GM19463 (cell line): ENCODE measurements at regions not wholly inside any gene's neighbourhood (a gene's known extent, or its start where the extent isn't known, plus 50 kb on each side); places are given as distances from the start of the nearest gene placed in this dataset.
"Not testable (repeated sequence)": the region's sequence is repeated elsewhere in the genome, so short reads cannot be mapped to it uniquely, and the experiment has no call there.

Source experiments
- ATAC-seq: cut with Tn5 transposase; IDR thresholded peaks from one replicate; pipeline ENCODE4 v1.9.1; 2021; ENCODE audit warnings: mild to moderate bottlenecking, moderate library complexity; ENCODE audit not compliant: unreplicated experiment

DNA sequence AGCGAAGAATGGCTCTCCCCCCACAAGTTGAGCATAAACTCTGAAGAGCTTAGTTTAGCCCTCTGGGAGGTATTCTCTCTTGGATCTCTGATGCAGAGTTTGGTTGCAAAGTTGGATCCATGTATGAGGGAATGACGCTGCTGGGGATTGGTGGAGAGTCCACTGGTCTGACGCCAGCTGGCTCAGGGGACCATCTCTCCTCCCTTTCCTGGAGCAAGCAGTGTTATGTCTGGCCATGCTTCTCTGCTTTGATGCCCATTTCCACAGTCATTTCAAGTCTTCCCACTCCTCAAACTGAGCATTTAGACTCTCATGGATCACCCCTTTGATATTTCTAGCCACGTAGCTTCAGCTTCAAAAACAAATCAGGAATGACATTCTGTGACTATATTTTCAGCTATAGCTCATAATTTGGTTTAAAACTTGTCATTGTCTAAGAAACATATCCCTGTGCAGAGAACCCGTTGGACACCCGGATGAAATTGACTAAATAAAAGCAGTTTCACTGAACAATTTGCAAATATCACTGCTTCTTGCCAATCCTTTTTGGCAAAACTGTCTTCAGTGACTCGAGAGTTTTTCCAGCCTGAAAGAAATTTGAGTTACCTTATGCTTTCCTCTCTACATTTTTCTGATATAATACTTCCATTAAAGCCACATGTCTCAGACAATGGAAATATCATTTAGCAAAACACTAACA lies 193.4 kb upstream of the CDH11 start:
- ATAC-seq, result no peak

DNA sequence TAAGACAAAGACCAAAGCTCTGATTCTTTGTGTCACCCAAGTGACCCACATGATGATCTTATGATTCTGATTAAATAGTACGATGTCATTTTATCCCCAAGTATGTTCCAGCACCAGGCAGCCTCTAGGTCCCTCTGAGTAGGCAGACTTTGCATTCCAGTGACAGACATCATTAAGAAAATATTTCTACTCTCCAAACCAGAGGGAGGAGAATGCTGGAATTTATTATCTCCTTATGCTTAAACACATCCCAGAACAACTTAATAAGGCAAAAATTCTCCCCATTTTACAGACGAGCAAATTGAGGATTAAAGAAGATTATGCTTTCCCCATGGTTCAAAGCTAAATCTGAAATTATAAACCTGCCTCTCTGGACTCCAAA lies 192.8 kb upstream of the CDH11 start:
- no peak for ATAC-seq

DNA sequence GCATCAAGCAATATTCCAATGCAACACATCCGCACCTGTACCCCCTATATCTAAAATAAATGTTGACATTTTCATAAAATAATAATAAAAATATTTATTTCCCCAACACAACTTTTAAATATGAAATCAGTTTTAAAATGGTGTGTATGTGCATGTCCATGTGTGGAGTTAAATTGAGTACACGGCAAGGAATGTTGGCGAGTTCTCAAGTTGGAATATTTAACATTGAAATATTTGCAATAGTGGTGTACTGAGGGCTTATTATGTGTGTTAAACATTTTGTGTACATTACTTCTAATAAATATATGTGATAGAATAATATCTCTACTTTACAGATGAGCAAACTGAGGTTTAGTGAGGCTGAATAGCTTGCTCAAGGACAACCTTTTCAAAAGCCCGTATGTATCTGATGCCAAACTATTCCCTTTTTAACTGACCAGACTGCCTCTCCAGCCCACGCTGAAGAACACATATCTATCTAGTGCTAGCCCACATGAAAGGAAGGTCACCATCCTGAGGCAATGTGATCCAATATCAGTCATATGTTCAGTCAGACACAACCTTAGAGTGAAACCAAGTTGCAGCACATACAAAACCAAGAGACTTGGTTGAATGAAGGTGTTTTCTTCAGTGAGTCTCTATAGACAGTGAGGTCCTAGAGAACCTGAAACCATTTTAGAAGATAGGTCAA lies 192.2 kb upstream of the CDH11 start:
- ATAC-seq, result no peak

DNA sequence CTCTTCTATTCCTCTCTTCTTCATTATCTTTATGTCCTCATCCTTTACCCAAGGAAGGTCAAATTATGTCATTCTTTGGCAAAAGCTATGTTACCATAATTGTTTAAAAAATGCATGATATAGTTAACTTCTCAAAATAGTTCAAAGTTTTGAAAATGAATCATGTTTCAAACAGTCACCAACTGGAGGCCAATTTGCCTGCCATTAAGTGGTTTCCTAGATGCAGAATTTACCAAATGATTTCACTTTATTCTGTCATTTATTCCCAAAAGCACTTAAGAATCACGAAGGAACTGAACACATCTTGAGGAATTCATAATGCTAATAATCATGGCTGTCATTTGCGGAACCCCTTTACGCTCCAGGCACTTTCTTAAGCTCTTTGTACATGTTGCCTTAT lies 190.9 kb upstream of the CDH11 start:
- ATAC-seq, result no peak

DNA sequence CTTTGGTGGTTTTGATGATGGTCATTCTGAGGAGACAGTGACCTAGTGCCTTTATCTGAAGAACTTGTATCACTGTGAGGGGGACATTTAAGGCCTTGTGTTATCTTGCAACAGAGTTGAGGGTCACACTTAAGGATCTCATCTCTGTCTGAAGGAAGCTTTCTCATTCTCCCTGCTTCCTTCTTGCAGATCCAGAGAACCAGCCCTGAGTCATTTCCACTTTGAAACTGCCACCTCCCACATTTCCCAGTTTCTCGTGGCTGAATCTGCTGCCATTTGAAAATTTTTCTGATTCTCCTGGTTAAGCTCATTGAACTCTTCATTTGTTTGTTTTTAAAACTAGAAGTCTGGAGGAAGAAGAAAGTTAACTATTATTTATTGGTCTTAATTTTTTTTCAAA lies 190.2 kb upstream of the CDH11 start:
- ATAC-seq, result no peak

DNA sequence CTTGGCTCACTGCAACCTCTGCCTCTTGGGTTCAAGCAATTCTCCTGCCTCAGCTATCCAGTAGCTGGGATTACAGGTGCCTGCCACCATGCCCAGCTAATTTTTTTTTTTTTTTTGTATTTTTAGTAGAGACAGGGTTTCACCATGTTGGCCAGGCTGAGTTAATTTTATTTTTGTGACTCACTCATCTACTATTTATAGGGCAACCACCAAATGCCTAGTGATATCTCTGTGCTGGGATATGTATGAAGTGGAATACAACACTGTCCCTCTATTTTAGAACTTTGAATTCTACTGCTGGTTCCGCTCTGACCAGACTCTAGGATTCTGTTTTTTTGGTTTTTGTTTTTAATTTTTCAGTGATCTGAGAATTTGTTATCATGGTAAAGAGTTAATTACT lies 188.6 kb upstream of the CDH11 start:
- ATAC-seq, result not testable (repeated sequence)

DNA sequence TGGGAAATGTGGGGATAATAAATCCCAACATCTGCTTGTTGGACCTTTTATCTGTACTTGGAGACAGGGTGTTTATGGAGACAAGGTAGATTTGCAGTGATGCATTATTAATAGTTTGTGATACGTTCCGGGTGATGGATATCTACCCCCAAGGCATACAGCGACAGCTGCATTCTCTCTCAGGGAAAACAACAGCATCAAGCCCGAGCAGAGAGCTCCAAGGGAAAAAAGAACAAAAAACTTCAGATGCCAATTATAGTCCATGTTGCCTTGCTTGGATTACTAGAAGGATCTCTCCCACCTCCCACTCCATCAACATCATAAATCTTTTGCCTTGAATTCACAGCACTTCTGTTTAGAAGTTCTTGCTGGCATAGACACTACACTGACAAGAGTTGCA lies 187.5 kb upstream of the CDH11 start:
- ATAC-seq, result no peak

DNA sequence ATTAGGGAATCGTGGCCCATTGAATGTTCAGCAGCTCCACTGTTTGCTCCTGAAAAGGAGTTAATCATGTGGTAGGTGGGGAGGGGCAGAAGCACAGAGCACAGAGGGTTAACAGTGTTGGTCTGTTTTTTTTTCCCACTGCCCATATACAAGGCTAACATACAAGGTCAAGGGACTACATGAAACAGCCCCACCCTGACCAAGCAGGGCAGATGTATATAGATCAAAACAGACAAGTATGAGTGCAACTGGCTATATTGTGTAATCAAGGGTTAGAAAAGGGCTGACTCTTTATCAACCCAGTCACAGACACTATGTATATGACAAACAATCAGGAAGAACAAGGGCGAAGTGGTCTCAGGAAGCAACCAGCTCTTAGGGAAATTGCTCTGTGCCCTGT lies 186.6 kb upstream of the CDH11 start:
- ATAC-seq, result no peak

DNA sequence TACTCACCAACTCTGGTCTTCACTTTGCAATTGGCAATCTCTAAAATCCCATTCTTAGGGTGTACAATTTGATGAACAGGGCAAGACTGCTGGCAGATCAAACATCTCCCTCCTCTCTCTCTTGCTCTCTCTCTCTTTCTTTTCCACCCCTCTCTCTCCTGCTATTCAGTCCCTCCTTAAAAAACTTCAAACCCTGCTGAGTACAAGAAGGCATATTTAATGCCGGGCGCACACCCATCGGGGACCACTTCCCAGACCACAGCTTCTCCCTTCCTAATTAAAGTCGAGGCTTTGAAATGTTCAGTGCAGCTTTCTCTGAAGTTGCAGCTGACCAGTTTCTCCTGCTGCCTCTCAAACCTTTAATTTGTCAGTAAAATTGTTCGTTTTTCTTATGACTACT lies 185.4 kb upstream of the CDH11 start:
- no peak for ATAC-seq

DNA sequence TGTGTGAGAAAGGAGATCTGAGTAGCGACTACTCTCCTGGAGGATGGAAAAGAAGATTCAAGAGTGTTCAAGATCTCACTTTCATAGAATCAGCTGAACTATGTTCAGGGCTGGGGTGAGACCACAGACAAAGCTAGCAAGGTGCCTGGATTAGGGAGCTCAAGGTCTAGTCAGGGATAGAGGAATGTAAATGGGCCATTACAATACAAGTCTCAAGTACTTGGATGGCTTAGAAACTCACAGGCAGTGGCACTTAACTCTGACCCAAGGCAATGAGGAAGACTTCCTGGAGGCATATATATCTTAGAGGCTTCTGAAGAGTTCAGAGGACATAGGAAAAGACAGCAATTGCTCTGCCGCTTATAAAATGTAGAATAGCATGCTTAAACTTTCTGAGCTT lies 184.9 kb upstream of the CDH11 start:
- ATAC-seq, result no peak

DNA sequence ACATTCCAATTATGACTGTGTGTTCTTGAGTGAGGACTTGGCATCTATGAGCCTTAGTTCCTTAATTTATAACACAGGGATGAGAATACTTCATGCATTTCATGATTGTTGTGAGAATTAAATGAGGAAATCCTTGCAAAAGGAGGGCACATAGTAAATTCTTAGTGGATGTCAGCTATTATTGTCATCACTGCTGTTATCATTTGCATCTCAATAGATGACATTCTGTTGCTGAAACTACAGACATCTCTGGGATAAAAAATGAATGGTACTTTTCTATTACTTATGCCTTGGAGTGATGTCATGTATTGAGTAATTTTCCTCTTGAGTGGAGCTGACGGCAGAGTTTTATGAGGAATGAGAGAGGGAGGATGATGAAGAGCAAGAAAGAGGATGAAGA lies 184.4 kb upstream of the CDH11 start:
- no peak for ATAC-seq

DNA sequence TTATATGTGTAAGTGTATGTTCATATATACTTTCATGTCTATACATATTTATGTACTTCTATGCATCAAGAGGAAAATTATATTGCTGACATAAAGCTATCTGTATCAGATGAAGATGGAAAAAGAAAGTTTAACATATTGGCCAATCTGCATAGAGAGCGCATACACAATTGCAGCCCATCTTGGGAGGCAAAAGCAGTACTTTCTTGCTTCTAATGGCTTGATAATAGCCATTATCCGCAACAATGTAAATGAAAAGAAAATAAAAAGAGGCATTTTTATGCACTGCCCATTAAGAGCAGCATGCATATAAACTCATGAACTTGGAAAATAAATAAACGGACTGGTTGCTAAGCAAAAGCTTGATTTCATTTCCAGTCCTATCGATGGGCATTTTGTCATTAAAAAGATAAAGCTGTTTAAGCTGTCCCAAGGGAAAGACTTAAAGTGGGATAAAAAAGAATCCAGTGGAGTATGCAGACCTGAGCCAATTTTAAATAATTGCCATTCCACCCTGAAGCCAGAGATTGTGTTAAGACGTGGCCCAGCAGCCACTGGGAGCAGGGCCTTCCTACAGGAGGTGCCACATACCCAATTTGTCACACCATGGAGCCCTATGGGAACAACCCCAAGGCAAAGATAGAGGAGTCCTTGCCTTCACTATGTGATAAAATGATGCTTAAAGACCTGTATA lies 183.6 kb upstream of the CDH11 start:
- no peak for ATAC-seq

DNA sequence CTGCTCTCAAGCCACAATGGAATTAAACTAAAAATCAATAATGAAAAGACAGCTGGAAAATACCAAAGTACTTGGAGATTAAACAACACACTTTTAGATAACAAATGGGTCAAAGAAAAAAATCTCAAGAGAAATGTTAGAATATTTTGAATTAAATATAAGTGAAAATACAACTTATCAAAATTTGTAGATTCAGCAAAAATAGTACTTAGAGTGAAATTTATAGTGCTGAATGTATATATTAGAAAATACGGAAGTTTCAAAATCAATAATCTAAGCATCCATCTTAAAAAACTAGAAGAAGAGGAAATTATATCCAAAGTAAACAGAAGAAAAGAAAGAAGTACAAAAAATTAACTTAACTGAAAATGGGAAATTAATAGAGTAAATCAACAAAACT lies 179.2 kb upstream of the CDH11 start:
- no peak for ATAC-seq

DNA sequence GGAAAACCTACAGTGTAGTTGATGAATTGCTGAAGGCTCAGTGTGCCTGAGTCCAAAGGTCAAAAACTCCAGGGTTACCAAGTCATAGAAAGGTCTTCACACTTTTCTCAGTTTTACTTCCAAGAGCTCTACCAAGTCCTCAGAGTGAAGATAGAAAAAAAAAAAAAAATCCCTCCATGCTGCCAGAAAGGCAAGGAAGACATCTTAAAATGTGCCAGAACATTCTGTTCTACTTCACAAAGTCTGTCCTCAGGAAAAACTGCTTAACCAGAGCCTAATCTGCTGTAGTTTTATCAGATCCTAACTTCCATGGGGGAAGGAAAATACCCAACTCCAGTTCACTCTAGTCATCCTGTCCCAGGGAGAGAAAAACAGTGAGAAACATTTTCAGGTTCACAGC lies 175.6 kb upstream of the CDH11 start:
- no peak for ATAC-seq

DNA sequence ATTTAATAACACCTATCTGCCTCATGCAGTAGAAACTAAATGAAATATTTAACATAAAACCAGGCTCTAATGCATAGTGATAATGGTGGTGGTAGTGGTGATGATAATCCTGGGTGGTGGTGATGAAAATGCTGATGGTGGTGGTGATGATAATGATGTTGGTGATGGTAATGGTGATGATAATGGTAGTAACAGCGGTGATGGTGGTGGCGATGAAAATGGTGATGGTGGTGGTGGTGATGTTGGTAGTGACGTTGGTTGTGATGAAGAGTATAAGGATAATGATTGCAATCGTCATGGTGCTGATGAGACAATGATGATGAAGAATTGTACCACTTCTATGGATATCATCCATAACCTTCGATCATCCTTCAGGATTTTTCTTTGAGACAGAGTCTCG lies 173.7 kb upstream of the CDH11 start:
- ATAC-seq, result no peak

DNA sequence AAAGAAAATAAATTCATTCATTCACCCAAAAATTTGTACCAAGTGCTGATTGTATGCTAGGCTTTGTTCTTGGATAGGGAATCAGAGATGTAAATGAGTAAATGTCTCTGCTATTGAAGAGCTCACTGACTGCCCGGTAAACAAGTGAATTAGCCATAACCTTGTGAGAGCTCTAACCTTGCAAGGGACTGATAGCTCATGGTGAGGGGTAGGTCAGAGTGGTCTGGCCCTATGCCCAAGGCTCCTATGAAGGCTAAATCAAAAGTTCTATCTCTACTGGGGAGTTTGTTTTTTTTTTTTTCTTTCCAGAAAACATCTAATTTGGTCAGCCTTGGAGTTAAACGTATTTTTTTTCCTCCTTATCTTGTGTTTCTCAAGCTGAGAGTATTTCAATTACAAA lies 172.8 kb upstream of the CDH11 start:
- ATAC-seq, result no peak

DNA sequence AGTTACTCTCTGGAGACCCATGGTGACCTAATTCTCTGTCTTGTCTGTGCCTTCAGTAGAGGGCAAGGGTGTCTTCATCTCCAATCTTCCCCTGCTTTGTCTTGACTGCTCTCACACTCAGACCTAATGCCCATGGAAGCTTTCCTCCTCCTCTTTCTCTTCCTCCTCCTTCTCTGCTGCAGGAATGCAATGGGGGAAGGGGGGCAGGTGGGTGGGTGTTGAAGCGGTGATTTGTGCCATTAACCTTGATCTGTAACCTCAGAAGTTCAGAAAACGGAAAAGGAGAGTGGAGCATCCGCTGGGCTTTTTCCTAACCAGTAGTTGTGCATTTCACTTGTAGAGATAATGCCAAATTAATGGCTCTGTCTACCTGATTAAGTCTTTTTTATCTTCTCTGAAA lies 172.3 kb upstream of the CDH11 start:
- no peak for ATAC-seq

DNA sequence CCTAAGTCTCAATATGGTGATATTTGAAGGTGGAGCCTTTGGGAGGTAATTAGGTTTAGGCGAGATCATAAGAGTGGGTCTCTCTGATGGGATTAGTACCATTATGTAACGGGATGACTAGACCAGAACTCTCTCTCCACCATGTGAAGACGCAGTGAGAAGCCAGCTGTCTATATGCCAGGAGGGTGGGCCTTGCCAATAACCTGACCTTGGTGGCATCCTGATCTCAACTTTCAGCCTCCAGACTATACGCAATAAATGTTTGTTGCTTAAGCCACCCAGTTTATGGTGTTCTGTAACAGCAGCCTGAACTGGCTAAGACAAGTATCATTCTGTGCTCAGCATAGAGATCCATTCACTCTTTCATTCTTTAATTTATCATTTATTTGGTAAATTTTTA lies 167.2 kb upstream of the CDH11 start:
- ATAC-seq, result no peak

DNA sequence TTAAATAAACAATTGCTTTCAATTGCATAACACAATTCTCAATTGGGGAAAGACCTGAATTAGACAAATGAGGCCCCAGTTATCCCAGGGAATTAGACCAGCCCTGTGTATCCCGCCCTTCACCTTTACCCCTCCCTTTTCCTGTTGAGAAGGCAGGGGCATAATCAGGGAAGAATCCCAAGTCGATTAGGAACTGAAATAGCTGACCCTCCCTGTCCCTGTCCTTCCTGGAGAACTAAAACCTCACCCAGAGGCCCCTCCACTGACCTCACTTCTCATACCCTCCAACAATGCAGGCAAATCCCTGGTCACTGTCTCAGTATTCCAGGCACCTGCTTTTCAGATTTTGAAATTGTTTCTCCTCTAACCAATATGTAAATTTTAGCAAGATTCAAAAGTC lies 165.4 kb upstream of the CDH11 start:
- no peak for ATAC-seq

DNA sequence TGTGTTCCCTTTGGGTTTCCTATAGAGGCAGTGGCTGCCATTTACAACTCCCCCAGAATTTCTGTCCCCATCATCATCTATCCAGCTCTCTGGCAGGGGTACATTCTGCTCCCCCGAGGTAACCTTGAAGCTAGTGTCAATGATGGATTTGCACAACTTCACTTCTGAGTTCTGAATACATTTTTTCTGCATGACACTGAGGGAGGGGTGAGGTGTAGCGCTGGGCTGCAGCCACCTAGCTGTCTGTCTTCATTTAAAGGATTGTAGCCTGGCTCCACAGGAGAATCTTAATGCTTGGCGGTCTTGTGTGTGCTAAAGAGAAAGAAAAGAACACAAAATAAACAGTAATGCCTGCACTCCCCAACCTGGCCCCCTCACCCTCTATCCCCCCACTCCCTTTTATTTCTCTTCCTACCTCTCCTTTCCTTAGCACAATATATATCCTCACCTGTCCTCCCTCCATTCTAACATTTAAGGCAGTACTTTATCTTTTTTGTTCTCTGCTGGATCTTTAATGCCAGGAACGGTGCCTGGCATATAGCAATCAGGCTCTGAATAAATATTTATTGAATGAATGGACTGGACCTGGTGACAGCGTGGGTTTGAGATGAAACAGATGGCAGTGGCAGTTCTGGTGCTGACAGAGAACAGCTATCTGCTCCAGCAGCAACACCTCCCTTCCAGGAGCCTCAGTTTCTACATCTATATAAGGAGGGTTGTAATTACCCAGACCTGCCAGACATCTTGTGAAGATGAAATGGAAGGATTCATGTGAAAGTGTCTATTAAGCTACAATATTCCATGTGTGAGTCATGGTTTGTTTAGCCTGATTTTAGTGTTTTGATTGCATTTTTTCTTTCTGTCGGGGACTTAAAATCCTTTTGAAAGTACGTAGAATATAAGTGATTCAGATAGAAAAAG lies 163.5 kb upstream of the CDH11 start:
- no peak for ATAC-seq

DNA sequence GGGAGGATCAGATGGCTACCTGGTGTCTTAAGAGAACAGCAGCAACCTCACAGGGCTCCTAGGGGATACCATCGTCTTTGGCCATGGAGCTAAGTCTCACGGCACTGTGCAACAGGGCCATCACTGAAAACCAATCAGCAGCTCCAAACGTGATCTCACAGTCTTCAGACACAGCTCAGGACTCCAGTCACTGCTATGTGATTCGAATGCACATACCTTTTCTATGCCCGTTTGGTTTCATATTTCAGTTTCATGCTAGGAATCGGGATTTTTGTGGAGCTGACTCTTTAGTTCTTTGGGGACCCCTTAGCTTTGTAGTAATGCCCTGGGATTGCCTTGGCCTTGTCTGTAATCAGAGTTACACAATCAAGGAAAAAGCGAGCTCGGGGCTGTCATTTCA lies 162.8 kb upstream of the CDH11 start:
- no peak for ATAC-seq
